Neural progenitor cell (in vitro differentiated cells): ENCODE measurements at regions not wholly inside any gene's neighbourhood (a gene's known extent, or its start where the extent isn't known, plus 50 kb on each side); places are given as distances from the start of the nearest gene placed in this dataset.
A peak's percentile ranks its signal among the peaks of the same experiment; 100 is the strongest.

Source experiments
- DNase-seq: peaks from one replicate; pipeline ENCODE4 v3.0.0-alpha.2; 2016; ENCODE audit warnings: low spot score
- H2AFZ ChIP-seq: fragments of 200-600 bp; sonication (generic); replicated peaks from 2 replicates; pipeline ENCODE4 v1.6.1; 2016; ENCODE audit warnings: antibody characterized with exemption
- H3F3A ChIP-seq: fragments of 200-600 bp; sonication (generic); 2 replicates; pipeline ENCODE4 v1.6.1; 2016; ENCODE audit warnings: antibody characterized with exemption, low read depth
- H3K27ac ChIP-seq: fragments of 200-600 bp; sonication (generic); 2 replicates; pipeline ENCODE4 v1.5.1; 2016; ENCODE audit warnings: mild to moderate bottlenecking
- H3K27me3 ChIP-seq: fragments of 200-600 bp; sonication (generic); 2 replicates; pipeline ENCODE4 v1.6.1; 2016; ENCODE audit warnings: mild to moderate bottlenecking, moderate library complexity
- H3K36me3 ChIP-seq: fragments of 200-600 bp; sonication (generic); 2 replicates; pipeline ENCODE4 v1.5.1; 2016
- H3K4me1 ChIP-seq: fragments of 200-600 bp; sonication (generic); 2 replicates; pipeline ENCODE4 v1.6.1; 2016; ENCODE audit warnings: mixed run types
- H3K4me2 ChIP-seq: fragments of 200-600 bp; sonication (generic); 2 replicates; pipeline ENCODE4 v1.6.1; 2016
- H3K4me3 ChIP-seq: fragments of 200-600 bp; sonication (generic); 2 replicates; pipeline ENCODE4 v1.5.1; 2016
- H3K79me2 ChIP-seq: fragments of 200-600 bp; sonication (generic); 2 replicates; pipeline ENCODE4 v1.6.1; 2016; ENCODE audit warnings: low read depth
- H3K9ac ChIP-seq: fragments of 200-600 bp; sonication (generic); 2 replicates; pipeline ENCODE4 v1.6.1; 2016
- H3K9me3 ChIP-seq: fragments of 200-600 bp; sonication (generic); 2 replicates; pipeline ENCODE4 v1.5.1; 2016; ENCODE audit warnings: low read depth
- H4K20me1 ChIP-seq: fragments of 200-600 bp; sonication (generic); 2 replicates; pipeline ENCODE4 v1.6.1; 2016; ENCODE audit warnings: low read depth
- H3K27ac Mint-ChIP-seq: 3 replicates; pipeline ENCODE4 v1.8.0; 2021; ENCODE audit warnings: mixed read lengths
- H3K27me3 Mint-ChIP-seq: 2 replicates; pipeline ENCODE4 v1.8.0; 2022; ENCODE audit warnings: low read depth, mild to moderate bottlenecking, inconsistent platforms, moderate library complexity, mixed read lengths; ENCODE audit not compliant: insufficient read depth
- H3K36me3 Mint-ChIP-seq: 3 replicates; pipeline ENCODE4 v1.8.0; 2021; ENCODE audit warnings: mixed read lengths
- H3K4me1 Mint-ChIP-seq: 3 replicates; pipeline ENCODE4 v1.8.0; 2021; ENCODE audit warnings: mixed read lengths
- H3K4me3 Mint-ChIP-seq: 3 replicates; pipeline ENCODE4 v1.8.0; 2021; ENCODE audit warnings: mild to moderate bottlenecking, moderate library complexity, mixed read lengths
- H3K9me3 Mint-ChIP-seq: 3 replicates; pipeline ENCODE4 v1.8.0; 2020; ENCODE audit warnings: mixed read lengths
- CTCF ChIP-seq: fragments of 200-600 bp; sonication (generic); IDR thresholded peaks from 2 replicates; pipeline ENCODE4 v1.5.1; 2017; ENCODE audit warnings: antibody characterized with exemption, mild to moderate bottlenecking
- EZH2 ChIP-seq: fragments of 200-600 bp; sonication (generic); IDR thresholded peaks from 2 replicates; pipeline ENCODE4 v1.6.1; 2017; ENCODE audit warnings: antibody characterized with exemption, mild to moderate bottlenecking, moderate library complexity
- EZH2phosphoT487 ChIP-seq: fragments of 200-600 bp; sonication (generic); IDR thresholded peaks from 2 replicates; pipeline ENCODE4 v1.6.1; 2017; ENCODE audit warnings: antibody characterized with exemption

- no peak overlapping the region for H3K27ac Mint-ChIP-seq
- H3K36me3 ChIP-seq = no peaks in the 10 kb centered on the region
- DNase-seq = no peak
- H3K36me3 Mint-ChIP-seq = no peaks in the 10 kb centered on the region
- H3K27me3 Mint-ChIP-seq = peaks cover 6% of the 10 kb centered on the region
- no peaks in the 10 kb centered on the region for H3K9me3 ChIP-seq
- H4K20me1 ChIP-seq = no peaks in the 10 kb centered on the region
- no peak overlapping the region for H3K4me3 ChIP-seq
- H2AFZ ChIP-seq = no peak overlapping the region
- H3F3A ChIP-seq = no peaks in the 10 kb centered on the region
- no peak for TF ChIP-seq EZH2phosphoT487
- TF ChIP-seq CTCF = no peak
- no peak for TF ChIP-seq EZH2
- no peak overlapping the region for H3K4me2 ChIP-seq
- H3K9ac ChIP-seq = no peak overlapping the region
- no peaks in the 10 kb centered on the region for H3K27me3 ChIP-seq
- H3K9me3 Mint-ChIP-seq = peaks cover 3% of the 10 kb centered on the region
- peaks cover 4% of the 10 kb centered on the region for H3K4me1 Mint-ChIP-seq
- H3K4me3 Mint-ChIP-seq = no peak overlapping the region
- no peak overlapping the region for H3K27ac ChIP-seq
- H3K4me1 ChIP-seq = no peaks in the 10 kb centered on the region
- H3K79me2 ChIP-seq = no peaks in the 10 kb centered on the region
Measured at GRCh38 chr6:167396068-167396658, 71.3 kb downstream of the TTLL2 start.

- Mint-ChIP-seq H3K27me3 (peaks cover 6% of the 10 kb centered on the region), H3K4me3 (no peak overlapping the region), H3K9me3 (peaks cover 3% of the 10 kb centered on the region), H3K27ac (peak overlapping the region; percentile 53), H3K36me3 (no peaks in the 10 kb centered on the region), H3K4me1 (peaks cover 11% of the 10 kb centered on the region)
- Histone ChIP-seq H2AFZ (no peak overlapping the region), H3K4me1 (peaks cover 3% of the 10 kb centered on the region), H4K20me1 (no peaks in the 10 kb centered on the region), H3K36me3 (no peaks in the 10 kb centered on the region), H3K9me3 (no peaks in the 10 kb centered on the region), H3F3A (no peaks in the 10 kb centered on the region), H3K4me2 (no peak overlapping the region), H3K4me3 (no peak overlapping the region), H3K27me3 (no peaks in the 10 kb centered on the region), H3K9ac (no peak overlapping the region), H3K27ac (no peak overlapping the region), H3K79me2 (no peaks in the 10 kb centered on the region)
- no peak for DNase-seq
- TF ChIP-seq EZH2 (no peak), EZH2phosphoT487 (no peak), CTCF (no peak)
Measured at GRCh38 chr6:167396659-167397490, 72.0 kb downstream of the TTLL2 start.

GRCh38 chr6:167397712-167398111 lies 72.8 kb downstream of the TTLL2 start:
- H3F3A ChIP-seq = no peaks in the 10 kb centered on the region
- no peaks in the 10 kb centered on the region for H3K9me3 ChIP-seq
- H3K9ac ChIP-seq = no peak overlapping the region
- no peaks in the 10 kb centered on the region for H3K9me3 Mint-ChIP-seq
- no peak overlapping the region for H2AFZ ChIP-seq
- TF ChIP-seq EZH2phosphoT487 (no peak), EZH2 (no peak), CTCF (no peak)
- peaks cover 3% of the 10 kb centered on the region for H3K4me1 ChIP-seq
- H3K79me2 ChIP-seq = no peaks in the 10 kb centered on the region
- H4K20me1 ChIP-seq = no peaks in the 10 kb centered on the region
- no peaks in the 10 kb centered on the region for H3K36me3 Mint-ChIP-seq
- H3K4me3 Mint-ChIP-seq = no peak overlapping the region
- peaks cover 3% of the 10 kb centered on the region for H3K27me3 Mint-ChIP-seq
- H3K27ac ChIP-seq = no peak overlapping the region
- H3K36me3 ChIP-seq = no peaks in the 10 kb centered on the region
- H3K4me2 ChIP-seq = no peak overlapping the region
- no peaks in the 10 kb centered on the region for H3K27me3 ChIP-seq
- H3K4me1 Mint-ChIP-seq = peaks cover 11% of the 10 kb centered on the region
- H3K27ac Mint-ChIP-seq = no peak overlapping the region
- no peak overlapping the region for H3K4me3 ChIP-seq
- no peak for DNase-seq
